HG03439 (cell line): ENCODE measurements at regions not wholly inside any gene's neighbourhood (a gene's known extent, or its start where the extent isn't known, plus 50 kb on each side); places are given as distances from the start of the nearest gene placed in this dataset.

ENCODE experiments used
- ATAC-seq: cut with Tn5 transposase; IDR thresholded peaks from one replicate; pipeline ENCODE4 v1.9.1; 2021; ENCODE audit warnings: mild to moderate bottlenecking, moderate library complexity; ENCODE audit not compliant: unreplicated experiment

- no peak for ATAC-seq
Measured at GRCh38 chr4:179855469-179855868, 2387.7 kb upstream of the TENM3 start.

GRCh38 chr4:179858221-179858620, 2385.0 kb upstream of the TENM3 start:
- no peak for ATAC-seq

- ATAC-seq: peak; percentile 89
Measured at GRCh38 chr4:179867300-179867878, 2375.8 kb upstream of the TENM3 start.

- ATAC-seq: no peak
Measured at GRCh38 chr4:179871726-179872125, 2371.5 kb upstream of the TENM3 start.

- no peak for ATAC-seq
Measured at GRCh38 chr4:179872755-179873154, 2370.4 kb upstream of the TENM3 start.

GRCh38 chr4:179880756-179881155, 2362.4 kb upstream of the TENM3 start:
- ATAC-seq: no peak

- ATAC-seq: no peak
Measured at GRCh38 chr4:179894066-179894778, 2349.0 kb upstream of the TENM3 start.

GRCh38 chr4:179919587-179919986, 2323.6 kb upstream of the TENM3 start:
- no peak for ATAC-seq

- ATAC-seq: no peak
Measured at GRCh38 chr4:179927473-179927872, 2315.7 kb upstream of the TENM3 start.

GRCh38 chr4:179941911-179942310, 2301.3 kb upstream of the TENM3 start:
- no peak for ATAC-seq

- no peak for ATAC-seq
Measured at GRCh38 chr4:179976777-179977176, 2266.4 kb upstream of the TENM3 start.

- no peak for ATAC-seq
Measured at GRCh38 chr4:179977378-179977777, 2265.8 kb upstream of the TENM3 start.

- ATAC-seq: no peak
Measured at GRCh38 chr4:179981161-179981560, 2262.0 kb upstream of the TENM3 start.

- no peak for ATAC-seq
Measured at GRCh38 chr4:179989975-179990374, 2253.2 kb upstream of the TENM3 start.

GRCh38 chr4:180009316-180009715, 2233.9 kb upstream of the TENM3 start:
- ATAC-seq: no peak

GRCh38 chr4:180028682-180029081, 2214.5 kb upstream of the TENM3 start:
- no peak for ATAC-seq

- no peak for ATAC-seq
Measured at GRCh38 chr4:180031330-180031729, 2211.9 kb upstream of the TENM3 start.

- no peak for ATAC-seq
Measured at GRCh38 chr4:180041576-180041975, 2201.6 kb upstream of the TENM3 start.

GRCh38 chr4:180052629-180053028, 2190.6 kb upstream of the TENM3 start:
- ATAC-seq: no peak

GRCh38 chr4:180054291-180054690, 2188.9 kb upstream of the TENM3 start:
- no peak for ATAC-seq

- no peak for ATAC-seq
Measured at GRCh38 chr4:180057299-180057721, 2185.9 kb upstream of the TENM3 start.

- peak; percentile 64 for ATAC-seq
Measured at GRCh38 chr4:180057891-180058671, 2185.1 kb upstream of the TENM3 start.
